Spleen (tissue), 7 donors: ENCODE measurements at regions not wholly inside any gene's neighbourhood (a gene's known extent, or its start where the extent isn't known, plus 50 kb on each side); places are given as distances from the start of the nearest gene placed in this dataset.

Experiments
- POLR2A ChIP-seq, 3 donors: fragments of 450-650 bp; IDR thresholded peaks; one replicate each; pipeline ENCODE4 v1.5.1; 2017; ENCODE audit warnings: antibody characterized with exemption in 3 of 3, mild to moderate bottlenecking in 1 of 3
- POLR2AphosphoS5 ChIP-seq, 3 donors: sonication (generic); formaldehyde crosslinking; IDR thresholded peaks; one replicate each; pipeline ENCODE4 v1.5.1; 2017; ENCODE audit warnings: antibody characterized with exemption in 3 of 3
- TF ChIP-seq, protein P1 (sequence below), 11 experiments: fragments of 200-600 bp in 7 of 11; fragments of 450-650 bp in 4 of 11; sonication (generic) in 4 of 11; IDR thresholded peaks in 8 of 11; conservative IDR thresholded peaks in 3 of 11; 1 replicate in 7 of 11; 2 replicates in 4 of 11; pipeline versions ENCODE4 v1.4.0 to v1.8.0; 2016 to 2021; ENCODE audit warnings: antibody characterized with exemption in 11 of 11, inconsistent platforms in 4 of 11, mild to moderate bottlenecking in 1 of 11
- donor health status: DM: no; HTN: no; CAD: no; lungs with moderate emphysema.
- donor health status: DM: no; HTN: no; CAD: no.
- donor health status: DM: no; HTN: no; CAD: no.

DNA sequence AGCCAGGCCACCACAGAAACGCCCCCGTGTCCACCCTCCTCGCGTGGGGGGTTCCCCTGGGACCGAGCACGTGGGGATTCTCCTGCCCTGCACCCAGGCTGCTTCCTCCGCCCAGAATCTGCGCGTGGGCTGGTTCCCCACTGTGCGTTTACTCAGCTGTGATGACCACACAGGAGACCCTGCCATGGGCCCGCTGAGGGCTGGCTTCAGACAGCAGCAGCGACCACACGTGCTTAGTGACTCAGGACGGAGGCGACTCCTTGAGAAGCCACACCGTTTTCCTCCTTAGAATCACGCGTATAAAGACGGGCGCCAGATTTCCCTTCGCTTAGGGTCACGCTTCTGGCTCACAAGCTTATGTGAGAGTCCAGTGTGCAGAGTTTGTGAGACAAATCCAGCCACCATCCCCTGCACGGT, 63.9 kb upstream of the PDE10A start:
- TF ChIP-seq, protein P1, sequence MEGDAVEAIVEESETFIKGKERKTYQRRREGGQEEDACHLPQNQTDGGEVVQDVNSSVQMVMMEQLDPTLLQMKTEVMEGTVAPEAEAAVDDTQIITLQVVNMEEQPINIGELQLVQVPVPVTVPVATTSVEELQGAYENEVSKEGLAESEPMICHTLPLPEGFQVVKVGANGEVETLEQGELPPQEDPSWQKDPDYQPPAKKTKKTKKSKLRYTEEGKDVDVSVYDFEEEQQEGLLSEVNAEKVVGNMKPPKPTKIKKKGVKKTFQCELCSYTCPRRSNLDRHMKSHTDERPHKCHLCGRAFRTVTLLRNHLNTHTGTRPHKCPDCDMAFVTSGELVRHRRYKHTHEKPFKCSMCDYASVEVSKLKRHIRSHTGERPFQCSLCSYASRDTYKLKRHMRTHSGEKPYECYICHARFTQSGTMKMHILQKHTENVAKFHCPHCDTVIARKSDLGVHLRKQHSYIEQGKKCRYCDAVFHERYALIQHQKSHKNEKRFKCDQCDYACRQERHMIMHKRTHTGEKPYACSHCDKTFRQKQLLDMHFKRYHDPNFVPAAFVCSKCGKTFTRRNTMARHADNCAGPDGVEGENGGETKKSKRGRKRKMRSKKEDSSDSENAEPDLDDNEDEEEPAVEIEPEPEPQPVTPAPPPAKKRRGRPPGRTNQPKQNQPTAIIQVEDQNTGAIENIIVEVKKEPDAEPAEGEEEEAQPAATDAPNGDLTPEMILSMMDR (IDR thresholded peaks at IDR 0.05 in 8 of 11, conservative IDR thresholded peaks at IDR 0.05 in 3 of 11) = no peak
- no peak for TF ChIP-seq POLR2AphosphoS5 (IDR thresholded peaks at IDR 0.05)
- TF ChIP-seq POLR2A (IDR thresholded peaks at IDR 0.05) = no peak
